Activated naive CD4-positive, alpha-beta T cell treated with anti-CD3 and anti-CD28 coated beads for 36 hours (primary cell): ENCODE measurements at regions not wholly inside any gene's neighbourhood (a gene's known extent, or its start where the extent isn't known, plus 50 kb on each side); places are given as distances from the start of the nearest gene placed in this dataset.
"Not testable (repeated sequence)": the region's sequence is repeated elsewhere in the genome, so short reads cannot be mapped to it uniquely, and the experiment has no call there.

Source experiments
- CTCF ChIA-PET: fragments of 350-600 bp; sonication (Branson Sonifier 250); formaldehyde crosslinking; loops from one replicate; lab custom pipeline; 2021; ENCODE audit warnings: antibody characterized with exemption; lab: Charles Lee
- DNase-seq: peaks from one replicate; pipeline ENCODE4 v3.0.0-alpha.2; 2020
- H3K27ac Mint-ChIP-seq: one replicate; pipeline ENCODE4 v1.8.0; 2021; ENCODE audit warnings: mild to moderate bottlenecking, mixed read lengths
- H3K27me3 Mint-ChIP-seq: one replicate; pipeline ENCODE4 v1.8.0; 2021; ENCODE audit warnings: low read depth, mixed read lengths
- H3K36me3 Mint-ChIP-seq: one replicate; pipeline ENCODE4 v1.8.0; 2021; ENCODE audit warnings: low read depth, mixed read lengths
- H3K4me1 Mint-ChIP-seq: one replicate; pipeline ENCODE4 v1.8.0; 2021; ENCODE audit warnings: low read depth, mixed read lengths
- H3K4me3 Mint-ChIP-seq: one replicate; pipeline ENCODE4 v1.8.0; 2021; ENCODE audit warnings: mild to moderate bottlenecking, moderate library complexity, mixed read lengths
- H3K9me3 Mint-ChIP-seq: one replicate; pipeline ENCODE4 v1.8.0; 2021; ENCODE audit warnings: mixed read lengths
- intact Hi-C: fragments of 100-400 bp; cut with micrococcal nuclease; formaldehyde crosslinking; loops from one replicate; pipeline ENCODE4 v1.15.1; 2023

- intact Hi-C loops: no loop called here
- no peak overlapping the region for H3K4me3 Mint-ChIP-seq
- no peaks in the 10 kb centered on the region for H3K36me3 Mint-ChIP-seq
- no peak overlapping the region for H3K27ac Mint-ChIP-seq
- no peaks in the 10 kb centered on the region for H3K27me3 Mint-ChIP-seq
- peaks cover 7% of the 10 kb centered on the region for H3K9me3 Mint-ChIP-seq
- CTCF ChIA-PET: no interaction called here
- DNase-seq: no peak
- H3K4me1 Mint-ChIP-seq: no peaks in the 10 kb centered on the region
Measured at GRCh38 chr5:120936652-120937051, 472.6 kb downstream of the PRR16 start.

GRCh38 chr5:120938604-120939003, 474.5 kb downstream of the PRR16 start:
- intact Hi-C loops: no loop called here
- Mint-ChIP-seq H3K9me3 (peaks cover 5% of the 10 kb centered on the region), H3K27me3 (no peaks in the 10 kb centered on the region), H3K4me1 (no peaks in the 10 kb centered on the region), H3K4me3 (no peak overlapping the region), H3K36me3 (no peaks in the 10 kb centered on the region), H3K27ac (no peak overlapping the region)
- no peak for DNase-seq
- CTCF ChIA-PET: no interaction called here

GRCh38 chr5:120942596-120943350, 478.7 kb downstream of the PRR16 start:
- Mint-ChIP-seq H3K36me3 (no peaks in the 10 kb centered on the region), H3K4me1 (no peaks in the 10 kb centered on the region), H3K27me3 (no peaks in the 10 kb centered on the region), H3K27ac (no peak overlapping the region), H3K4me3 (no peak overlapping the region), H3K9me3 (peaks cover 6% of the 10 kb centered on the region)
- intact Hi-C loops: no loop called here
- CTCF ChIA-PET: interaction anchor here (0.7 kb wide), 1 partner anchor 1574 kb away, joined by 3 read pairs; no protein-coding TSS in a partner anchor
- DNase-seq: no peak

GRCh38 chr5:120949596-120949995, 485.5 kb downstream of the PRR16 start:
- H3K27ac Mint-ChIP-seq, intact Hi-C loops, CTCF ChIA-PET, H3K36me3 Mint-ChIP-seq, H3K27me3 Mint-ChIP-seq, H3K4me1 Mint-ChIP-seq, H3K4me3 Mint-ChIP-seq, DNase-seq: not testable (repeated sequence)
- peaks cover 16% of the 10 kb centered on the region for H3K9me3 Mint-ChIP-seq

GRCh38 chr5:120953445-120953844, 489.3 kb downstream of the PRR16 start:
- H3K4me3 Mint-ChIP-seq, H3K36me3 Mint-ChIP-seq, intact Hi-C loops, H3K4me1 Mint-ChIP-seq, H3K27ac Mint-ChIP-seq, DNase-seq, CTCF ChIA-PET, H3K27me3 Mint-ChIP-seq: not testable (repeated sequence)
- H3K9me3 Mint-ChIP-seq: peaks cover 16% of the 10 kb centered on the region

- Mint-ChIP-seq H3K4me1 (no peaks in the 10 kb centered on the region), H3K4me3 (no peak overlapping the region), H3K9me3 (peaks cover 17% of the 10 kb centered on the region), H3K27me3 (no peaks in the 10 kb centered on the region), H3K27ac (no peak overlapping the region), H3K36me3 (no peaks in the 10 kb centered on the region)
- CTCF ChIA-PET: no interaction called here
- no peak for DNase-seq
- intact Hi-C loops: no loop called here
Measured at GRCh38 chr5:120954255-120954654, 490.2 kb downstream of the PRR16 start.

GRCh38 chr5:120955795-120956194, 491.7 kb downstream of the PRR16 start:
- peaks cover 18% of the 10 kb centered on the region for H3K9me3 Mint-ChIP-seq

GRCh38 chr5:120958877-120959485, 494.9 kb downstream of the PRR16 start:
- H3K27ac Mint-ChIP-seq: no peak overlapping the region
- no peak for DNase-seq
- no peaks in the 10 kb centered on the region for H3K36me3 Mint-ChIP-seq
- peaks cover 9% of the 10 kb centered on the region for H3K9me3 Mint-ChIP-seq
- intact Hi-C loops: no loop called here
- no peak overlapping the region for H3K4me3 Mint-ChIP-seq
- no peaks in the 10 kb centered on the region for H3K4me1 Mint-ChIP-seq
- no peaks in the 10 kb centered on the region for H3K27me3 Mint-ChIP-seq
- CTCF ChIA-PET: interaction anchor here (1.1 kb wide), 1 partner anchor 12 kb away, joined by 3 read pairs; no protein-coding TSS in a partner anchor

More at GRCh38 chr5:120955795-120956194, 491.7 kb downstream of the PRR16 start:
- Mint-ChIP-seq H3K27me3 (no peaks in the 10 kb centered on the region), H3K4me1 (no peaks in the 10 kb centered on the region), H3K36me3 (no peaks in the 10 kb centered on the region), H3K4me3 (no peak overlapping the region), H3K27ac (no peak overlapping the region)
- CTCF ChIA-PET: interaction anchor here (0.6 kb wide), 2 partner anchors 60 to 739 kb away, joined by 3 to 4 read pairs; no protein-coding TSS in a partner anchor
- intact Hi-C loops: no loop called here
- DNase-seq: no peak

- Mint-ChIP-seq H3K9me3 (peaks cover 8% of the 10 kb centered on the region), H3K27me3 (no peaks in the 10 kb centered on the region), H3K4me1 (no peaks in the 10 kb centered on the region), H3K27ac (no peak overlapping the region), H3K36me3 (no peaks in the 10 kb centered on the region), H3K4me3 (no peak overlapping the region)
- DNase-seq: no peak
- CTCF ChIA-PET: no interaction called here
- intact Hi-C loops: no loop called here
Measured at GRCh38 chr5:120960510-120960909, 496.4 kb downstream of the PRR16 start.

- Mint-ChIP-seq H3K4me3 (no peak overlapping the region), H3K36me3 (no peaks in the 10 kb centered on the region), H3K27me3 (no peaks in the 10 kb centered on the region), H3K9me3 (peaks cover 7% of the 10 kb centered on the region), H3K27ac (no peak overlapping the region), H3K4me1 (no peaks in the 10 kb centered on the region)
- no peak for DNase-seq
- CTCF ChIA-PET: no interaction called here
- intact Hi-C loops: no loop called here
Measured at GRCh38 chr5:120967366-120967765, 503.3 kb downstream of the PRR16 start.

GRCh38 chr5:120974690-120975089, 510.6 kb downstream of the PRR16 start:
- Mint-ChIP-seq H3K4me3 (no peak overlapping the region), H3K4me1 (no peaks in the 10 kb centered on the region), H3K27ac (no peak overlapping the region), H3K9me3 (peaks cover 12% of the 10 kb centered on the region), H3K36me3 (no peaks in the 10 kb centered on the region), H3K27me3 (no peaks in the 10 kb centered on the region)
- intact Hi-C loops: no loop called here
- no peak for DNase-seq
- CTCF ChIA-PET: interaction anchor here (0.6 kb wide), 1 partner anchor 61 kb away, joined by 3 read pairs; no protein-coding TSS in a partner anchor

- no peak overlapping the region for H3K27ac Mint-ChIP-seq
- no peak for DNase-seq
- no peaks in the 10 kb centered on the region for H3K36me3 Mint-ChIP-seq
- H3K4me1 Mint-ChIP-seq: no peaks in the 10 kb centered on the region
- peaks cover 2% of the 10 kb centered on the region for H3K9me3 Mint-ChIP-seq
- H3K27me3 Mint-ChIP-seq: no peaks in the 10 kb centered on the region
- intact Hi-C loops: no loop called here
- CTCF ChIA-PET: no interaction called here
- no peak overlapping the region for H3K4me3 Mint-ChIP-seq
Measured at GRCh38 chr5:120982351-120982750, 518.3 kb downstream of the PRR16 start.

GRCh38 chr5:120985526-120985925, 521.4 kb downstream of the PRR16 start:
- no peak for DNase-seq
- no peak overlapping the region for H3K4me3 Mint-ChIP-seq
- intact Hi-C loops: no loop called here
- no peaks in the 10 kb centered on the region for H3K36me3 Mint-ChIP-seq
- no peaks in the 10 kb centered on the region for H3K9me3 Mint-ChIP-seq
- no peaks in the 10 kb centered on the region for H3K4me1 Mint-ChIP-seq
- no peak overlapping the region for H3K27ac Mint-ChIP-seq
- CTCF ChIA-PET: no interaction called here
- no peaks in the 10 kb centered on the region for H3K27me3 Mint-ChIP-seq
